BLaER1 (cell line): ENCODE measurements at regions not wholly inside any gene's neighbourhood (a gene's known extent, or its start where the extent isn't known, plus 50 kb on each side); places are given as distances from the start of the nearest gene placed in this dataset.

Experiments used
- H3K27ac ChIP-seq: shearing (Covaris generic); formaldehyde crosslinking; 2 replicates; pipeline ENCODE4 v1.8.1; 2022
- H3K27me3 ChIP-seq: shearing (Covaris generic); formaldehyde crosslinking; 2 replicates; pipeline ENCODE4 v1.8.1; 2022
- H3K36me3 ChIP-seq: shearing (Covaris generic); formaldehyde crosslinking; 2 replicates; pipeline ENCODE4 v1.8.1; 2022
- H3K4me1 ChIP-seq: shearing (Covaris generic); formaldehyde crosslinking; 2 replicates; pipeline ENCODE4 v1.8.1; 2022
- H3K4me2 ChIP-seq: shearing (Covaris generic); formaldehyde crosslinking; 2 replicates; pipeline ENCODE4 v1.8.1; 2022
- H3K4me3 ChIP-seq: shearing (Covaris generic); formaldehyde crosslinking; 2 replicates; pipeline ENCODE4 v1.8.1; 2022
- H3K9ac ChIP-seq: shearing (Covaris generic); formaldehyde crosslinking; 2 replicates; pipeline ENCODE4 v1.8.1; 2022
- H3K9me3 ChIP-seq: shearing (Covaris generic); formaldehyde crosslinking; 2 replicates; pipeline ENCODE4 v1.8.1; 2022
- H4K20me1 ChIP-seq: shearing (Covaris generic); formaldehyde crosslinking; 2 replicates; pipeline ENCODE4 v1.8.1; 2022
- Cebpa-rat ChIP-seq: shearing (Covaris generic); IDR thresholded peaks from 2 replicates; pipeline ENCODE4 v1.8.1; 2022

GRCh38 chr4:23332313-23332712 lies 557.5 kb downstream of the PPARGC1A start:
- TF ChIP-seq Cebpa-rat: no peak
- no peak overlapping the region for H3K27ac ChIP-seq
- no peaks in the 10 kb centered on the region for H4K20me1 ChIP-seq
- H3K27me3 ChIP-seq: no peaks in the 10 kb centered on the region
- no peak overlapping the region for H3K4me2 ChIP-seq
- H3K36me3 ChIP-seq: no peaks in the 10 kb centered on the region
- no peak overlapping the region for H3K4me3 ChIP-seq
- no peak overlapping the region for H3K9ac ChIP-seq
- H3K4me1 ChIP-seq: peaks cover 28% of the 10 kb centered on the region
- H3K9me3 ChIP-seq: no peaks in the 10 kb centered on the region; the same call in 1 of the 2 replicates

GRCh38 chr4:23327120-23327519 lies 562.7 kb downstream of the PPARGC1A start:
- H3K4me2 ChIP-seq: no peak overlapping the region
- H4K20me1 ChIP-seq: no peaks in the 10 kb centered on the region
- no peak overlapping the region for H3K9ac ChIP-seq
- no peak overlapping the region for H3K27ac ChIP-seq
- no peaks in the 10 kb centered on the region for H3K36me3 ChIP-seq
- H3K4me3 ChIP-seq: no peak overlapping the region
- H3K4me1 ChIP-seq: no peaks in the 10 kb centered on the region
- H3K27me3 ChIP-seq: no peaks in the 10 kb centered on the region
- TF ChIP-seq Cebpa-rat: no peak
- no peaks in the 10 kb centered on the region for H3K9me3 ChIP-seq

GRCh38 chr4:23324021-23324690 lies 565.7 kb downstream of the PPARGC1A start:
- Histone ChIP-seq H3K4me2 (no peak overlapping the region), H4K20me1 (no peaks in the 10 kb centered on the region), H3K36me3 (no peaks in the 10 kb centered on the region), H3K4me3 (no peak overlapping the region), H3K27ac (no peak overlapping the region), H3K4me1 (no peaks in the 10 kb centered on the region), H3K27me3 (no peaks in the 10 kb centered on the region), H3K9me3 (no peaks in the 10 kb centered on the region), H3K9ac (no peak overlapping the region)
- no peak for TF ChIP-seq Cebpa-rat

DNA sequence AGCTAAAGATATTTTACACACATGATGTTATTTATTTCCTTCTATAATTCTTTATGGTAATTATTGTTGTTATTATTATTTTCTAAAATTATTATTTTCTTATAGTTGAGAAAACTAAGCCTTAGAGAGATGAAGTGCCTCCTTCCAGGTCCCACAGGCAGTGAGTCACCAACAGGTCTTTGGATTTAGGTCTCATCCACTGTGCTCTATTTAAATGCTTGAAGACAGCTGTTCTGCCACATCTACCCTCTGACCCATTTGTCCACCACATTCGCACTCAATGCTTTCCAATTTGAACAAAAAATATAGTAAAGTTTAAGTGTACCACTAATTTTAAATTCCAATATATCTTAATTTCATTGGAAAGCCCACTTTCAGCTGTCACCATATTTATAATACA lies 566.4 kb downstream of the PPARGC1A start:
- Histone ChIP-seq H3K27me3 (no peaks in the 10 kb centered on the region), H3K4me1 (no peaks in the 10 kb centered on the region), H3K4me2 (no peak overlapping the region), H3K4me3 (no peak overlapping the region), H3K9ac (no peak overlapping the region), H3K9me3 (no peaks in the 10 kb centered on the region), H3K36me3 (no peaks in the 10 kb centered on the region), H4K20me1 (no peaks in the 10 kb centered on the region), H3K27ac (no peak overlapping the region)
- no peak for TF ChIP-seq Cebpa-rat

DNA sequence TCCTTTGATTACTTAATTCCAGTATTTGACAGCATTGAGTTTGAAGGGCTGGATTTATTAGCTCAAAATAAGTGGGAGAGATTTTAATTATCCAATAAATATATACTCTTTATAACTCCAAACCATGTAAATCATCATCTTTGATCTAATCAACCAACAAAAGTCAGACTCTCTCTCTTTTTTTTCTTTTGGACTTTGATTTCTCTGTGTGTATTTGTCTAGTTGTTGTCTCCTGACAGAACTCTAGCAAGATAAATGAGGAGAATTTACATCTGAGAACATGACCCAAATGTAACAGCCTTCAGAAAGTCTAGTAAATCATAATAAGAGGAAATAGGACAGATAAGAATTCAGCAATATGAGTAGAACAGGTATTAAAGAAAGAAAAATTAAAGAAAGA lies 567.1 kb downstream of the PPARGC1A start:
- no peak overlapping the region for H3K4me3 ChIP-seq

GRCh38 chr4:23320931-23321587 lies 568.8 kb downstream of the PPARGC1A start:
- H3K4me2 ChIP-seq: no peak overlapping the region
- H3K4me1 ChIP-seq: no peaks in the 10 kb centered on the region
- no peak overlapping the region for H3K9ac ChIP-seq
- TF ChIP-seq Cebpa-rat: no peak
- no peaks in the 10 kb centered on the region for H4K20me1 ChIP-seq
- H3K27ac ChIP-seq: no peak overlapping the region
- no peaks in the 10 kb centered on the region for H3K27me3 ChIP-seq
- no peaks in the 10 kb centered on the region for H3K36me3 ChIP-seq
- H3K9me3 ChIP-seq: no peaks in the 10 kb centered on the region
- no peak overlapping the region for H3K4me3 ChIP-seq

More for the DNA sequence above, 567.1 kb downstream of the PPARGC1A start:
- no peaks in the 10 kb centered on the region for H3K9me3 ChIP-seq
- H3K27ac ChIP-seq: no peak overlapping the region
- H3K27me3 ChIP-seq: no peaks in the 10 kb centered on the region
- H3K4me2 ChIP-seq: no peak overlapping the region
- no peaks in the 10 kb centered on the region for H3K36me3 ChIP-seq
- no peaks in the 10 kb centered on the region for H3K4me1 ChIP-seq
- H3K9ac ChIP-seq: no peak overlapping the region
- no peak for TF ChIP-seq Cebpa-rat
- no peaks in the 10 kb centered on the region for H4K20me1 ChIP-seq

DNA sequence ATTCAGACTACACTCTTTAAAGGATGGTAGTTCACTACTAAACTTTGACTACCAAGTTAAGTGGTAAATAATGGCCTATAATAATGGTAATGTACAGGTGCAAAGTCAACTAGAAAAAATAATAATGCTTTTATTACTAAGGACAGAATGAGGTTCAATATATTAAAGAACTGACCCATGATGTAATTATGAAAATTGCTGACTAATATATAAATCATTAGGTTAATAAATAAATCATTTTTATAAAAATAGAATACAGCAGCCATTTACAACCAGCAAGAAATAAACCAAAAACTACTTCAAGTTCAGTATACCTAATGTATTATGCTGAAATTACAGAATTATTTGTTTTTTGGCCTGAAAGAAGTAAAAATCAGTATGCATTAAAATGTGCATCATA lies 577.2 kb downstream of the PPARGC1A start:
- H3K4me3 ChIP-seq: no peak overlapping the region
- no peaks in the 10 kb centered on the region for H3K9me3 ChIP-seq
- no peak overlapping the region for H3K27ac ChIP-seq
- H3K4me1 ChIP-seq: no peaks in the 10 kb centered on the region
- H3K27me3 ChIP-seq: no peaks in the 10 kb centered on the region
- no peaks in the 10 kb centered on the region for H3K36me3 ChIP-seq
- no peak for TF ChIP-seq Cebpa-rat
- H3K9ac ChIP-seq: no peak overlapping the region
- no peaks in the 10 kb centered on the region for H4K20me1 ChIP-seq
- H3K4me2 ChIP-seq: no peak overlapping the region

DNA sequence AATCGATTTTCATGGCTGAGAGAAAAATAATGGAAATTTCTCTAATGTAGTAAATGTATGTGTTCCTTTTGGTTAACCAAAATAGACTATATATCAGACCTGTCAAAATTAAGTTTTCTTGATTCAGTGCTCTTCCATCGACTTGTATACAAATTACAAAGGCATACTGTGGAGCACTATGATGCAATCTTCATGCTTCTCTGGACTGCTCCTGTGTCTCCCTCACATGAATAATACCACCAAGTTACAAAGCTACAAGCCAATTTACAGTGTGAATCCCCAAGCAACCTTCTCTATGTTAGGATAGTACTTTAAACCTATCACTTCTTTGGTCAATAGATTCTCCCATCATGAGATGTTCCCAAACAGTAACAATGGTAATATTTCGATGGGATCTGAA lies 577.9 kb downstream of the PPARGC1A start:
- no peak overlapping the region for H3K4me2 ChIP-seq
- H3K27ac ChIP-seq: no peak overlapping the region
- H4K20me1 ChIP-seq: no peaks in the 10 kb centered on the region
- TF ChIP-seq Cebpa-rat: no peak
- H3K4me1 ChIP-seq: no peaks in the 10 kb centered on the region
- H3K27me3 ChIP-seq: no peaks in the 10 kb centered on the region
- no peak overlapping the region for H3K9ac ChIP-seq
- no peaks in the 10 kb centered on the region for H3K9me3 ChIP-seq
- H3K36me3 ChIP-seq: no peaks in the 10 kb centered on the region
- no peak overlapping the region for H3K4me3 ChIP-seq

DNA sequence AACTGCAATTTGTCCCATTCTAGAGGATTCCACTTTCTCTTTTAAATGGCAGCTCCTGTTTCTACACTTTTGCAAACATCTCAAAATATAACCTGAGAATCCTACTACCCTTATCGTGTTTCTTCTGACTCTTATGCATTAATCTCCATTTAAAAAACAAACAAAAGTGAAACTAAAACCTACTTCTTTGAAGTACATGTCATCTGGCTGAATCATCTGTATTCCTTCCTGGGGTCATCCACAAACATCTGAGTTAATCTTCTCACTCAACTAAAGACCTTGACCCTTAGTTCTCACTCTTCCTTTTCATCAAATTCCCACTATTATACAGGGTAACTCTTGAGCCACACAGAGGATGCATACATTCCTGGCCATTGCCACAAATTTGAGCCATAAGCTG lies 584.8 kb downstream of the PPARGC1A start:
- Histone ChIP-seq H3K4me1 (peaks cover 7% of the 10 kb centered on the region; the same call in 1 of the 2 replicates), H3K36me3 (no peaks in the 10 kb centered on the region), H3K4me3 (peak overlapping the region; percentile 26; the same call in 1 of the 2 replicates), H3K27ac (no peak overlapping the region), H4K20me1 (no peaks in the 10 kb centered on the region), H3K27me3 (no peaks in the 10 kb centered on the region), H3K4me2 (peak overlapping the region; percentile 27), H3K9ac (no peak overlapping the region), H3K9me3 (no peaks in the 10 kb centered on the region)
- TF ChIP-seq Cebpa-rat: no peak

DNA sequence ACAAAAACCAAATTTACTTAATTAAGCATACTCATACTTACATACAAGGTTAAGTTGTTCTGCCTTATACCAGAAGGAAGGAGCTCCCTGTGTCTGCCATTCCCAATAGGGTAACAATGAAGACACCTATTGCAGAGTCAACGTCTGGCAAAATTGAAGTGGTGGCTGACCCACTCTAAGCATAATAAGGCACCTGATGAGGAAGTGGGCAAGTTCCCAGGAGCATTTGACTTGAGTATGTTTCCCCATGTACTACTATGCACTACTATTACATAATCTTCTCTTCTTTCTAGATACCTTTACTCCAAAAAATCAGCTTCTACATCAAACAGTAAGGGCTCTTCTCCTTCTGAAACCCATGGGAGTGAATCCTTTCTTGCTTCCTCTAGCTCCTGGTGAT lies 591.5 kb downstream of the PPARGC1A start:
- TF ChIP-seq Cebpa-rat: no peak
- Histone ChIP-seq H3K4me2 (no peak overlapping the region), H4K20me1 (no peaks in the 10 kb centered on the region), H3K27ac (no peak overlapping the region), H3K36me3 (no peaks in the 10 kb centered on the region), H3K4me3 (no peak overlapping the region), H3K9me3 (no peaks in the 10 kb centered on the region), H3K27me3 (no peaks in the 10 kb centered on the region), H3K4me1 (no peaks in the 10 kb centered on the region), H3K9ac (no peak overlapping the region)
